Liver (tissue), 3 donors: ENCODE measurements at regions not wholly inside any gene's neighbourhood (a gene's known extent, or its start where the extent isn't known, plus 50 kb on each side); places are given as distances from the start of the nearest gene placed in this dataset.

Experiments used
- CTCF ChIP-seq: fragments of 150-350 bp; IDR thresholded peaks from 2 replicates; pipeline ENCODE4 v1.5.1; 2017; ENCODE audit warnings: improper control_type of control experiment, low read depth, low read length; ENCODE audit not compliant: missing input control
- EGR1 ChIP-seq, 2 donors: IDR thresholded peaks; 2 replicates each; pipeline ENCODE4 v1.6.1; 2016 to 2018; ENCODE audit warnings: antibody characterized with exemption in 2 of 2, low read depth in 2 of 2
- FOXA1 ChIP-seq: IDR thresholded peaks from 2 replicates; pipeline ENCODE4 v1.6.1; 2016; ENCODE audit warnings: antibody characterized with exemption
- GABPA ChIP-seq, 2 donors: IDR thresholded peaks in 1 of 2; conservative IDR thresholded peaks in 1 of 2; 2 replicates each; pipeline ENCODE4 v1.6.1; 2016; ENCODE audit warnings: antibody characterized with exemption in 2 of 2, mild to moderate bottlenecking in 1 of 2, moderate library complexity in 1 of 2
- HNF4G ChIP-seq: IDR thresholded peaks from 2 replicates; pipeline ENCODE4 v1.6.1; 2016; ENCODE audit warnings: antibody characterized with exemption
- JUND ChIP-seq, 2 donors: IDR thresholded peaks; 2 replicates each; pipeline ENCODE4 v1.6.1; 2016; ENCODE audit warnings: antibody characterized with exemption in 2 of 2
- MAX ChIP-seq: IDR thresholded peaks from 2 replicates; pipeline ENCODE4 v1.6.1; 2016; ENCODE audit warnings: antibody characterized with exemption
- NR2F2 ChIP-seq: IDR thresholded peaks from 2 replicates; pipeline ENCODE4 v1.6.1; 2016; ENCODE audit warnings: antibody characterized with exemption
- RAD21 ChIP-seq, 2 donors: IDR thresholded peaks; 2 replicates each; pipeline ENCODE4 v1.6.1; 2016; ENCODE audit warnings: antibody characterized with exemption in 2 of 2, mild to moderate bottlenecking in 2 of 2
- RXRA ChIP-seq, 2 donors: IDR thresholded peaks; 2 replicates each; pipeline ENCODE4 v1.6.1; 2017 to 2018; ENCODE audit warnings: antibody characterized with exemption in 2 of 2, mild to moderate bottlenecking in 1 of 2
- YY1 ChIP-seq: IDR thresholded peaks from 2 replicates; pipeline ENCODE4 v1.6.1; 2016; ENCODE audit warnings: antibody characterized with exemption, mild to moderate bottlenecking
- TF ChIP-seq, protein P1 (sequence below): IDR thresholded peaks from 2 replicates; pipeline ENCODE4 v1.6.1; 2016; ENCODE audit warnings: antibody characterized with exemption
- TF ChIP-seq, protein P2 (sequence below): IDR thresholded peaks from 2 replicates; pipeline ENCODE4 v1.6.1; 2016; ENCODE audit warnings: antibody characterized with exemption
- donor health status: healthy.
- donor health status: healthy.

DNA sequence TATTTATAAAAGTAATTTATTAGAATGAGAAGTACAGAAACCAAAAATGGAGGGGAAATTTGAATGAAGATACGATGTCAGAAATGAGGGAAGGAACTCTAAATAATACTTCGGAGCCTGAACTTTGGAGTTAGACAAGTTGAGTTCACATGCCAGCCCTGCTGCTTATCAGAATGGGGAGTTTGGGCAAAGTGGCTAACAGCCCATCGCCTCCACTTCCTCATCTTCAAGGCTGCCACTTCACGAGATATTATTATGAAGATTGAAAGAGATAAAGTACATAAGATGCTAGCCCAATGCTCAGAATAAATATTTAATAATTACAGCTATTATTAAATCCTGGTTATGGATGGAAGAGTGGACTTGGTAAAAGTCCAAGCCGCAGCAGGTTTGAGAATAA, 56.2 kb upstream of the ABCA1 start:
- no peak for TF ChIP-seq CTCF
- no peak for TF ChIP-seq HNF4G
- no peak for TF ChIP-seq JUND (IDR thresholded peaks at IDR 0.05)
- no peak for TF ChIP-seq RXRA (IDR thresholded peaks at IDR 0.05)
- TF ChIP-seq YY1, result no peak
- TF ChIP-seq NR2F2, result no peak
- no peak for TF ChIP-seq MAX
- TF ChIP-seq FOXA1, result no peak
- TF ChIP-seq EGR1 (IDR thresholded peaks at IDR 0.05; ENCODE audit: low read depth in 2 of 2), result no peak
- no peak for TF ChIP-seq RAD21 (IDR thresholded peaks at IDR 0.05)
- TF ChIP-seq, protein P1, sequence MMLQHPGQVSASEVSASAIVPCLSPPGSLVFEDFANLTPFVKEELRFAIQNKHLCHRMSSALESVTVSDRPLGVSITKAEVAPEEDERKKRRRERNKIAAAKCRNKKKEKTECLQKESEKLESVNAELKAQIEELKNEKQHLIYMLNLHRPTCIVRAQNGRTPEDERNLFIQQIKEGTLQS, result no peak
- TF ChIP-seq GABPA (IDR thresholded peaks at IDR 0.05 in 1 of 2, conservative IDR thresholded peaks at IDR 0.05 in 1 of 2), result no peak
- TF ChIP-seq, protein P2, sequence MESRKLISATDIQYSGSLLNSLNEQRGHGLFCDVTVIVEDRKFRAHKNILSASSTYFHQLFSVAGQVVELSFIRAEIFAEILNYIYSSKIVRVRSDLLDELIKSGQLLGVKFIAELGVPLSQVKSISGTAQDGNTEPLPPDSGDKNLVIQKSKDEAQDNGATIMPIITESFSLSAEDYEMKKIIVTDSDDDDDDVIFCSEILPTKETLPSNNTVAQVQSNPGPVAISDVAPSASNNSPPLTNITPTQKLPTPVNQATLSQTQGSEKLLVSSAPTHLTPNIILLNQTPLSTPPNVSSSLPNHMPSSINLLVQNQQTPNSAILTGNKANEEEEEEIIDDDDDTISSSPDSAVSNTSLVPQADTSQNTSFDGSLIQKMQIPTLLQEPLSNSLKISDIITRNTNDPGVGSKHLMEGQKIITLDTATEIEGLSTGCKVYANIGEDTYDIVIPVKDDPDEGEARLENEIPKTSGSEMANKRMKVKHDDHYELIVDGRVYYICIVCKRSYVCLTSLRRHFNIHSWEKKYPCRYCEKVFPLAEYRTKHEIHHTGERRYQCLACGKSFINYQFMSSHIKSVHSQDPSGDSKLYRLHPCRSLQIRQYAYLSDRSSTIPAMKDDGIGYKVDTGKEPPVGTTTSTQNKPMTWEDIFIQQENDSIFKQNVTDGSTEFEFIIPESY, result no peak
